Right atrium auricular region (tissue), 2 donors: ENCODE measurements at regions not wholly inside any gene's neighbourhood (a gene's known extent, or its start where the extent isn't known, plus 50 kb on each side); places are given as distances from the start of the nearest gene placed in this dataset.

Experiments used
- DNase-seq: peaks from one replicate; pipeline ENCODE4 v3.0.0-alpha.2; 2019; ENCODE audit warnings: low spot score
- H3K27ac ChIP-seq, 2 donors: fragments of 200-600 bp; sonication (generic); 1 replicate in 1 of 2; 2 replicates in 1 of 2; pipeline ENCODE4 v1.5.1; 2016 to 2019
- H3K27me3 ChIP-seq, 2 donors: fragments of 200-600 bp; sonication (generic); one replicate each; pipeline versions ENCODE4 v1.5.1 to v1.6.0; 2017 to 2019
- H3K36me3 ChIP-seq: fragments of 200-600 bp; sonication (generic); one replicate; pipeline ENCODE4 v1.5.1; 2016
- H3K4me1 ChIP-seq, 2 donors: fragments of 200-600 bp; sonication (generic); one replicate each; pipeline versions ENCODE4 v1.5.1 to v1.6.0; 2017 to 2019
- H3K4me3 ChIP-seq, 2 donors: fragments of 200-600 bp; sonication (generic); 1 replicate in 1 of 2; 2 replicates in 1 of 2; pipeline ENCODE4 v1.5.1; 2017 to 2019; ENCODE audit warnings: mild to moderate bottlenecking in 1 of 2, moderate library complexity in 1 of 2
- H3K9me3 ChIP-seq, 2 donors: fragments of 200-600 bp; sonication (generic); one replicate each; pipeline ENCODE4 v1.5.1; 2019
- TF ChIP-seq, protein P1 (sequence below), 2 donors: fragments of 200-600 bp; sonication (generic); IDR thresholded peaks; one replicate each; pipeline ENCODE4 v1.5.1; 2019; ENCODE audit warnings: antibody characterized with exemption in 2 of 2

DNA sequence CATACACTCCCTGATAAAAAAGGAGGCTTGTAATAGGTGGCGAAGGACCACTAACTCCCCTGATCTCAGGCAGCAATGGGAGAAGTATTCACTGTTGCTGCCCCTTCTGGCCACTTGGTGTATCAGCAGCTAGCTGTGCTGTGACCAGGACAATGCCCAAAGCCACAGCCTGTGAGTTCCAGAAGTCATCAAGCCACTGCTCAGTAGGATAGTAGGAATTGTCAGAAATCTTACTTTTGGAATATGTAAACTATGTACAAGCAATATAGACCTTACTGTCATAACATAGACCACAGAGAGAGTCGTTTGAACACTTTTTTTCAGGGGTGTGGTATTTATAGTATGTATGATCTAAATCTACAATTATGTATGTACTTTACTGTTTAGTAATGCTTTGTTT lies 248.3 kb upstream of the CAMK1G start:
- TF ChIP-seq, protein P1, sequence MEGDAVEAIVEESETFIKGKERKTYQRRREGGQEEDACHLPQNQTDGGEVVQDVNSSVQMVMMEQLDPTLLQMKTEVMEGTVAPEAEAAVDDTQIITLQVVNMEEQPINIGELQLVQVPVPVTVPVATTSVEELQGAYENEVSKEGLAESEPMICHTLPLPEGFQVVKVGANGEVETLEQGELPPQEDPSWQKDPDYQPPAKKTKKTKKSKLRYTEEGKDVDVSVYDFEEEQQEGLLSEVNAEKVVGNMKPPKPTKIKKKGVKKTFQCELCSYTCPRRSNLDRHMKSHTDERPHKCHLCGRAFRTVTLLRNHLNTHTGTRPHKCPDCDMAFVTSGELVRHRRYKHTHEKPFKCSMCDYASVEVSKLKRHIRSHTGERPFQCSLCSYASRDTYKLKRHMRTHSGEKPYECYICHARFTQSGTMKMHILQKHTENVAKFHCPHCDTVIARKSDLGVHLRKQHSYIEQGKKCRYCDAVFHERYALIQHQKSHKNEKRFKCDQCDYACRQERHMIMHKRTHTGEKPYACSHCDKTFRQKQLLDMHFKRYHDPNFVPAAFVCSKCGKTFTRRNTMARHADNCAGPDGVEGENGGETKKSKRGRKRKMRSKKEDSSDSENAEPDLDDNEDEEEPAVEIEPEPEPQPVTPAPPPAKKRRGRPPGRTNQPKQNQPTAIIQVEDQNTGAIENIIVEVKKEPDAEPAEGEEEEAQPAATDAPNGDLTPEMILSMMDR (IDR thresholded peaks at IDR 0.05) = peak; percentile 71 to 75
- H3K4me1 ChIP-seq = no peaks in the 10 kb centered on the region
- no peaks in the 10 kb centered on the region for H3K36me3 ChIP-seq
- no peaks in the 10 kb centered on the region for H3K9me3 ChIP-seq
- DNase-seq = no peak
- H3K27ac ChIP-seq = no peak overlapping the region
- H3K4me3 ChIP-seq = no peak overlapping the region
- H3K27me3 ChIP-seq = no peaks in the 10 kb centered on the region

DNA sequence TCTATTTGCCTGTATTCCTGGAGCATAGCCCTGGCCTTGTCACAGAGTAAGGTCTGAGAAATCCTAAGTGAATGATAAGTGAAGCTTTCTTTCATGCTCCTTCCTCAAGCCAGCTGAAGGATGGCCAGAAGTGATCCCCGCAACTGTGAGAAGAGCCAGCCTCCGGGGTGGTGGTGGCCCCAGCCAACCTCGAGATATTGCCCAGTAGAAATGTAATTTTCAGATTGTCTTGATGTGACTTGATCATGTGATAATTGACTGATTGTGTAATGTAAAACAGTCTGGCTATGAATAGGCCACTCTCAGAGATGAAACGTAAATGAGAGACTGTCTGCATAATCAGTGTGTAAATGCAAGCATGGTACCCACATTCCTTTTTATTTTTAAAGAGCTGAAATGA lies 242.4 kb upstream of the CAMK1G start:
- no peak overlapping the region for H3K4me3 ChIP-seq
- H3K27me3 ChIP-seq = no peaks in the 10 kb centered on the region
- no peak overlapping the region for H3K27ac ChIP-seq
- H3K9me3 ChIP-seq = no peaks in the 10 kb centered on the region
- H3K4me1 ChIP-seq = no peaks in the 10 kb centered on the region
- TF ChIP-seq, protein P1 (IDR thresholded peaks at IDR 0.05) = no peak
- no peaks in the 10 kb centered on the region for H3K36me3 ChIP-seq
- DNase-seq = no peak

GRCh38 chr1:209341673-209342420 lies 241.7 kb upstream of the CAMK1G start:
- Histone ChIP-seq H3K4me3 (no peak overlapping the region), H3K36me3 (no peaks in the 10 kb centered on the region), H3K27ac (no peak overlapping the region), H3K9me3 (no peaks in the 10 kb centered on the region), H3K4me1 (no peaks in the 10 kb centered on the region), H3K27me3 (no peaks in the 10 kb centered on the region)
- no peak for DNase-seq
- TF ChIP-seq, protein P1 (IDR thresholded peaks at IDR 0.05) = no peak

DNA sequence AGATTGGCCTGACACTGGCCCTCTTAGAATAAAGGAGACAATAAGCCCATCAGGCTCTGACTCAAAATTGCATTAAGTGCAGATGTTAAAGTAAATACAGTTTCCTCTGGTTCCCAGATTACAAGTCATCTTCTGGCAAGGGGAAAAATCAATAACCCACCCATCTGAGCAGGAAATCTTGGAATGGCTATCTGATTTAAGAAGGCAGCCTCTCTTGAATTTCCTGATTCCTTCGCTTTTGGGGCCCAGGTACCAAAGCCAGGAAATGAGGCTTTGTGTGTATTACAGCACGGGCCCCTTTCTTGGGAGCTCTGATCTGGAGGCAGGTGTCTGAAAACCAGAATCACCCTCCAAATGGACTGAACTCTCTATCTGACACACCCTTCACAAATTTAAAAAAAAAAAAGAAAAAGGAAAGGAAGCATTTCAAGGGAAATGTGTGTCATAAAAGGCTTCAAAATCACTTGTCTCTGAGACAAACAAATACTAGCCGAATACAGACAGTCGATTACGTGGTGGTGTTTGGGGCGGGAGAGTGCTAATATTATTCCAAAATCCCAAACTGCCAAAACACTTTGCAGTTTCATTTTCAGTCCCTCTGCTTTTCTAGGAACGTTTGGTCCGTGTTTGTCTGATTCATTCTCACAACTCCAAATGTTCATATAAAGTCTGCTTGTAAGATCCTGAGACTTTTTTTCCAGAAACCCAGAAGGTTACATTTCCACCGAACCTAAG lies 240.9 kb upstream of the CAMK1G start:
- TF ChIP-seq, protein P1 (IDR thresholded peaks at IDR 0.05) = no peak
- Histone ChIP-seq H3K4me1 (no peaks in the 10 kb centered on the region), H3K4me3 (no peak overlapping the region), H3K9me3 (no peaks in the 10 kb centered on the region), H3K27ac (no peak overlapping the region), H3K36me3 (no peaks in the 10 kb centered on the region), H3K27me3 (no peaks in the 10 kb centered on the region)
- no peak for DNase-seq

DNA sequence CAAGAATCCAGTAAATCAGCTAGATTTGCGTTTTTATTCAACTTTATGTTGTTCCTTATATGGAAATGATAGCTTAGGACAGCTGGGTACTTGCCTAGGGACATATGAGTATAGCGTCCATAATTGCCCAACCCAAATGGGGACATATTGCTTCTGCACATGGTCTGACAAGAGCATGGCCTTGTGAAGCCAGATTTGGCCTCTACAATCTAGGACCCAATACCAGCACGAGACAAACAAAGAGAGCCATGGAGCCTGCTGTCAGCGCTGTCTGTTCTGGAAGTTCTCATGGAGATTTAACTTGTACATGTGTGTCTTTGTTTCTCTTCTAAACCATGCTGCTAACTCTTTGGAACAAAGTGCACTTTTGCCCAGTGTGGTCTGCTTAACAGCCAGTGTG lies 240.0 kb upstream of the CAMK1G start:
- Histone ChIP-seq H3K27ac (no peak overlapping the region), H3K27me3 (no peaks in the 10 kb centered on the region), H3K4me3 (no peak overlapping the region), H3K9me3 (no peaks in the 10 kb centered on the region), H3K4me1 (no peaks in the 10 kb centered on the region), H3K36me3 (no peaks in the 10 kb centered on the region)
- no peak for DNase-seq
- TF ChIP-seq, protein P1 (IDR thresholded peaks at IDR 0.05) = no peak
